Prostate gland (tissue), 2 donors: ENCODE measurements at regions not wholly inside any gene's neighbourhood (a gene's known extent, or its start where the extent isn't known, plus 50 kb on each side); places are given as distances from the start of the nearest gene placed in this dataset.

Experiments used
- POLR2A ChIP-seq: fragments of 450-650 bp; IDR thresholded peaks from one replicate; pipeline ENCODE4 v1.6.1; 2016; ENCODE audit warnings: antibody characterized with exemption, mild to moderate bottlenecking
- POLR2AphosphoS5 ChIP-seq: sonication (generic); formaldehyde crosslinking; IDR thresholded peaks from one replicate; pipeline ENCODE4 v1.6.1; 2017; ENCODE audit warnings: antibody characterized with exemption
- TF ChIP-seq, protein P1 (sequence below), 4 experiments: fragments of 200-600 bp in 2 of 4; fragments of 450-650 bp in 2 of 4; sonication (generic) in 2 of 4; IDR thresholded peaks; 1 replicate in 3 of 4; 2 replicates in 1 of 4; pipeline ENCODE4 v1.5.1; 2016 to 2019; ENCODE audit warnings: antibody characterized with exemption in 4 of 4, mild to moderate bottlenecking in 2 of 4, moderate library complexity in 2 of 4

DNA sequence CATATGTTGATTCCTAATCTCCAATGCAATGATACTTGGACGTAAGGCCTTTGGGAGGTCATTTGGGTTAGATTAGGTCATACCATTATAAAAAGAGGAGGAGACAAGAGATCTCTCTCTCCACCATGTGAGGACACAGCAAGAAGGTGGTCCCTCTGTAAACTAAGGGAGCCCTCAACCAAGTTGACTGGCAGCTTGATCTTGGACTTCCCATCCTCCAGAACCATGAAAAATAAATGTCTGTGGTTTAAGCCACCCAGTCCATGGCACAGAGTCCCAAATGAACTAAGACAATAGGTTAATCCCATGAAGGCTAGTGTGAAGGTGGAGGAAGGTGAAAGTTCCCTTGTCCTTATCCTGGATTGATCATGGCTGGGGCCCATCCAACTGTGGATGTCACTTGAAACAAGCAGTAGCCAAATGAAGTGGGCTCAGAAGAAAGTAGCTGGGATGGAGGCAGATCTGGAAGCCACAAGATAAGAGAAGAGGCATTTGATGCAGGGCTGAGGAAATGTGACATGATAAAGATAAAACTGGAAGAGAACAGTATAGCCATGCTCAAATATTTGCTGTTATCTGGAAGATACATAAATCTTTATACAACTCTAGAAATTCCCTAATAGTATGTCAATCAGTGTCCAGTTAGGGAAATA is 99.9 kb downstream of the BANF2 start:
- TF ChIP-seq POLR2A (no peak), POLR2AphosphoS5 (no peak)
- TF ChIP-seq, protein P1, sequence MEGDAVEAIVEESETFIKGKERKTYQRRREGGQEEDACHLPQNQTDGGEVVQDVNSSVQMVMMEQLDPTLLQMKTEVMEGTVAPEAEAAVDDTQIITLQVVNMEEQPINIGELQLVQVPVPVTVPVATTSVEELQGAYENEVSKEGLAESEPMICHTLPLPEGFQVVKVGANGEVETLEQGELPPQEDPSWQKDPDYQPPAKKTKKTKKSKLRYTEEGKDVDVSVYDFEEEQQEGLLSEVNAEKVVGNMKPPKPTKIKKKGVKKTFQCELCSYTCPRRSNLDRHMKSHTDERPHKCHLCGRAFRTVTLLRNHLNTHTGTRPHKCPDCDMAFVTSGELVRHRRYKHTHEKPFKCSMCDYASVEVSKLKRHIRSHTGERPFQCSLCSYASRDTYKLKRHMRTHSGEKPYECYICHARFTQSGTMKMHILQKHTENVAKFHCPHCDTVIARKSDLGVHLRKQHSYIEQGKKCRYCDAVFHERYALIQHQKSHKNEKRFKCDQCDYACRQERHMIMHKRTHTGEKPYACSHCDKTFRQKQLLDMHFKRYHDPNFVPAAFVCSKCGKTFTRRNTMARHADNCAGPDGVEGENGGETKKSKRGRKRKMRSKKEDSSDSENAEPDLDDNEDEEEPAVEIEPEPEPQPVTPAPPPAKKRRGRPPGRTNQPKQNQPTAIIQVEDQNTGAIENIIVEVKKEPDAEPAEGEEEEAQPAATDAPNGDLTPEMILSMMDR (IDR thresholded peaks at IDR 0.05), result no peak
